Type B pancreatic cell (in vitro differentiated cells): ENCODE measurements at regions not wholly inside any gene's neighbourhood (a gene's known extent, or its start where the extent isn't known, plus 50 kb on each side); places are given as distances from the start of the nearest gene placed in this dataset.

ENCODE experiments used
- DNase-seq: peaks from one replicate; pipeline ENCODE4 v3.0.0; 2021; ENCODE audit warnings: mixed read lengths; ENCODE audit not compliant: unreplicated experiment; ENCODE audit errors: extremely low spot score
- H3K27ac Mint-ChIP-seq: 2 replicates; pipeline ENCODE4 v1.8.0; 2021; ENCODE audit warnings: mild to moderate bottlenecking, mixed read lengths
- H3K27me3 Mint-ChIP-seq: 2 replicates; pipeline ENCODE4 v1.8.0; 2021; ENCODE audit warnings: mixed read lengths
- H3K36me3 Mint-ChIP-seq: 2 replicates; pipeline ENCODE4 v1.8.0; 2021; ENCODE audit warnings: mixed read lengths
- H3K4me1 Mint-ChIP-seq: one replicate; pipeline ENCODE4 v1.8.0; 2021; ENCODE audit warnings: mixed read lengths; ENCODE audit not compliant: unreplicated experiment
- H3K4me3 Mint-ChIP-seq: 2 replicates; pipeline ENCODE4 v1.8.0; 2021; ENCODE audit warnings: mild to moderate bottlenecking, mixed read lengths
- H3K9me3 Mint-ChIP-seq: 2 replicates; pipeline ENCODE4 v1.8.0; 2021; ENCODE audit warnings: mixed read lengths
- TF ChIP-seq, protein P1 (sequence below): fragments of 200-600 bp; sonication (generic); conservative IDR thresholded peaks from 2 replicates; pipeline ENCODE4 v1.5.0; 2021; ENCODE audit warnings: antibody characterized with exemption, mild to moderate bottlenecking

DNA sequence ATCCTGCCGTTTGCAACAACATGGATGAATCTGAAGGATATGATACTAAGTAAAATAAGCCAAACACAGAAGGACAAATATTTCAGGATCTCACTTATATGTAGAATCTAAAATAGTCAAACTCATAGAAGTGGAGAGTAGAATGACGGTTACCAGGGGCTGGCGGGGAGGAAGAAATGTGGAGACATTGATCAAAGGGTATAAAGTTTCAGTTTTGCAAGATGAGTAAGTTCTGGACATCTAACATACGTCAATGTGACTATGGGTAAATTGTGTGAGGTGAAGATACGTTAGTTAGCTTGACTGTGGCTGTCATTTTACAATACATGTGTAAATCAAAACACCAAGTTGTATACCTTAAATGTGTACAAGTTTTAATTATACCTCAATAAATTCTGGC, 200.3 kb downstream of the SNX18 start:
- no peak for DNase-seq
- Mint-ChIP-seq H3K27ac (no peak overlapping the region), H3K27me3 (no peaks in the 10 kb centered on the region), H3K4me1 (peaks cover 11% of the 10 kb centered on the region), H3K4me3 (no peak overlapping the region), H3K36me3 (no peaks in the 10 kb centered on the region), H3K9me3 (no peaks in the 10 kb centered on the region)
- TF ChIP-seq, protein P1, sequence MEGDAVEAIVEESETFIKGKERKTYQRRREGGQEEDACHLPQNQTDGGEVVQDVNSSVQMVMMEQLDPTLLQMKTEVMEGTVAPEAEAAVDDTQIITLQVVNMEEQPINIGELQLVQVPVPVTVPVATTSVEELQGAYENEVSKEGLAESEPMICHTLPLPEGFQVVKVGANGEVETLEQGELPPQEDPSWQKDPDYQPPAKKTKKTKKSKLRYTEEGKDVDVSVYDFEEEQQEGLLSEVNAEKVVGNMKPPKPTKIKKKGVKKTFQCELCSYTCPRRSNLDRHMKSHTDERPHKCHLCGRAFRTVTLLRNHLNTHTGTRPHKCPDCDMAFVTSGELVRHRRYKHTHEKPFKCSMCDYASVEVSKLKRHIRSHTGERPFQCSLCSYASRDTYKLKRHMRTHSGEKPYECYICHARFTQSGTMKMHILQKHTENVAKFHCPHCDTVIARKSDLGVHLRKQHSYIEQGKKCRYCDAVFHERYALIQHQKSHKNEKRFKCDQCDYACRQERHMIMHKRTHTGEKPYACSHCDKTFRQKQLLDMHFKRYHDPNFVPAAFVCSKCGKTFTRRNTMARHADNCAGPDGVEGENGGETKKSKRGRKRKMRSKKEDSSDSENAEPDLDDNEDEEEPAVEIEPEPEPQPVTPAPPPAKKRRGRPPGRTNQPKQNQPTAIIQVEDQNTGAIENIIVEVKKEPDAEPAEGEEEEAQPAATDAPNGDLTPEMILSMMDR: no peak

- no peak for DNase-seq
- no peaks in the 10 kb centered on the region for H3K9me3 Mint-ChIP-seq
- H3K4me3 Mint-ChIP-seq: no peak overlapping the region
- TF ChIP-seq, protein P1: no peak
- H3K4me1 Mint-ChIP-seq: peaks cover 9% of the 10 kb centered on the region
- H3K27me3 Mint-ChIP-seq: no peaks in the 10 kb centered on the region
- no peaks in the 10 kb centered on the region for H3K36me3 Mint-ChIP-seq
- H3K27ac Mint-ChIP-seq: no peak overlapping the region
Measured at GRCh38 chr5:54717459-54717858, 199.9 kb downstream of the SNX18 start.

DNA sequence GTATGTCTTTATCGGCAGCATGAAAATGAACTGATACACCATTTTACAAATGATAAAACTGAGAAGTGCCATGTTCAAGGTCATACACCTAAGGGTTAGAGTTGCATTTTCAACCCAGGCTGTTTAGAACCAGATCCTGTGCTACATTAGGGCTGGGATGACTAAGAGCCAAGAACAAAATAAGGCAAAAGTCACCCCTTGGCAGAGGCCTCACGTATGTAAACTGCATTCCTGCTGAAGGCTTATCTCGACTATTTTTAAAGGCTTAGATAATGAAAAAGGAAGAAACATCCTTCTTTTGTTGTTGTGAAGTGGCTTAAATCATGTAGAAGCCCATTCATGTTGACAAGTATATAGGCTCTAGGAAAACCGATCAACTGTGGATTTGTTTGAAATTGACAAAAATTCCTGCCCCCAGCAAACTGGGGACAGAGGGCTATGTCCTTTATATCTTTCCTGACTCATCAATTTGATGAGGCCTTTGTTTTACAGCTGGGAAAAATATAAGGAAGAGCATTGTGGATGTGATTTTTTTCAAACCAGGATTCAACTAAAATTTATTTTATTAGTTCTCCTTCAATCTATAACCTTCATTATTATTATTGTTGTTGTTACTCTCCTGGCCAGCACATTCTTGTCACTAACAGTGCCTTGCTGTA, 196.5 kb downstream of the SNX18 start:
- Mint-ChIP-seq H3K4me1 (peaks cover 4% of the 10 kb centered on the region), H3K27ac (no peak overlapping the region), H3K9me3 (peaks cover 7% of the 10 kb centered on the region), H3K4me3 (no peak overlapping the region), H3K36me3 (no peaks in the 10 kb centered on the region), H3K27me3 (no peaks in the 10 kb centered on the region)
- TF ChIP-seq, protein P1: no peak
- no peak for DNase-seq

- peaks cover 7% of the 10 kb centered on the region for H3K9me3 Mint-ChIP-seq
- H3K4me1 Mint-ChIP-seq: peaks cover 13% of the 10 kb centered on the region
- DNase-seq: no peak
- H3K4me3 Mint-ChIP-seq: no peak overlapping the region
- TF ChIP-seq, protein P1: no peak
- H3K27ac Mint-ChIP-seq: no peak overlapping the region
- H3K36me3 Mint-ChIP-seq: no peaks in the 10 kb centered on the region
- H3K27me3 Mint-ChIP-seq: peaks cover 3% of the 10 kb centered on the region
Measured at GRCh38 chr5:54709096-54709495, 191.5 kb downstream of the SNX18 start.

DNA sequence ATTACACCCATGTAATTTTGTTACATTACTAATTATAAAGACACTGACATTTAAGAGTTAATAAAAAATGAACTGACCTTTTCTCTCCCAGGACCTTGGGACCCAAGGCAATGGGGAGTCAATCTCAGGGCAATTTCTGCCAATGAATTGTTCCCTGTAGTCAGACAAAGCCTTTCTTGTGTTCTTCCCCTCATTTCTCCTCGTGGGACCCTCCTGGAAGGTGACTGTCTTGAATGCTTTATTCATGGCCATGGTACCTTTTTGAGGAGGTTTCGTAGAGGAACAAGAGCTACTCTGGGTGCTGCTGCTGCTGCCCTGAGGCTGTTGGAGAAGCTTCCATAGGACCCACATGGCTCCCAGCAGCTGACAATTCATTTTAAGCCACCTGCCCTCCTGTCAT, 190.3 kb downstream of the SNX18 start:
- Mint-ChIP-seq H3K4me1 (peaks cover 23% of the 10 kb centered on the region), H3K27ac (no peak overlapping the region)
- TF ChIP-seq, protein P1: no peak

More for the DNA sequence above, 190.3 kb downstream of the SNX18 start:
- Mint-ChIP-seq H3K27me3 (peaks cover 3% of the 10 kb centered on the region), H3K4me3 (no peak overlapping the region), H3K36me3 (no peaks in the 10 kb centered on the region), H3K9me3 (peaks cover 7% of the 10 kb centered on the region)
- no peak for DNase-seq
